Tibial nerve (tissue), 4 donors: ENCODE measurements at regions not wholly inside any gene's neighbourhood (a gene's known extent, or its start where the extent isn't known, plus 50 kb on each side); places are given as distances from the start of the nearest gene placed in this dataset.

Experiments
- CTCF ChIP-seq, 5 experiments: fragments of 200-600 bp in 3 of 5; fragments of 450-650 bp in 2 of 5; sonication (generic) in 3 of 5; IDR thresholded peaks; one replicate each; pipeline ENCODE4 v1.5.1; 2016 to 2019; ENCODE audit warnings: antibody characterized with exemption in 5 of 5, mild to moderate bottlenecking in 3 of 5, moderate library complexity in 2 of 5
- EP300 ChIP-seq, 2 donors: sonication (generic); formaldehyde crosslinking; IDR thresholded peaks; one replicate each; pipeline ENCODE4 v1.6.1; 2017; ENCODE audit warnings: antibody characterized with exemption in 2 of 2, mild to moderate bottlenecking in 1 of 2
- POLR2A ChIP-seq, 2 donors: fragments of 450-650 bp; IDR thresholded peaks; one replicate each; pipeline ENCODE4 v1.6.1; 2017; ENCODE audit warnings: antibody characterized with exemption in 2 of 2, mild to moderate bottlenecking in 2 of 2, moderate library complexity in 2 of 2

DNA sequence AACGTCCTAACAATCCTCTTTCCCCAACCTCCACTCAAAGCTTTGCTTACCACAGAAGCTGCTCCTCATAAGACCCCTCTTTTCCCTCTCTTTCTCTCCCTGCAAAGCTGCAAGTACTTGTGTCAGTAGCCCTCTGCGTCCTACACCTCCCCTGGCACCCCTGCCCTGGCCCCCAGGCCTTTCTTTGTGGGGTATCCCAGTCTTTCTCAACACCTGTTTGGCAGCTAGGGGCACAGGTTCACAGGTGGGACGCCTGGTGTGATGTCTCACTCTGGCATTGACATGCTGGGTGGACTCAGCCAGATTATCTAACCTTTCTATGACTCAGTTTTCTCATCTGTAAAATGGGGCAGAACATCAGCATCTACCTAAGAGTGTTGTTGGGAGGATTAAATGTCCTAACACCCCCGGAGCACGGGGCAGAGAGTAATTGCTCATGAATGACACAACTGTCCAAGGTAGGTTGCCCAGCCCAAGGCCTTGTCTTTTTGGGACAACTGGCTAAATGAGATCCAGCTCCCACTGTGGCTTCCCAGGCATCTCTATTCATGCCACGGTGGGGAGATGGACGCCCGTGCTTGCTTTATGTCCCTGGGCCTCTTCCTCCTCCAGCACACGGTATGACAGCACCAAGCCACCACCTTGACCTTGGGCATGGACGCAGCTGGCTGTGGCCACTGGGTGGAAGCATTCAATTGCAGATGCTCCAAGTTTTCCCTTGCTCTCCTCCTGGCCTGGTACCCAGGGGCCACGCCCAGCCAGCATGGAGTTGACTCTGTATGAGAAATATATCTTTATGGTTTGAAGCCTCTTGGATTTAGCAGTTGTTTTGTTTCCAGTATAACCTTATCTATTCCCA is 190.4 kb downstream of the RGS3 start:
- TF ChIP-seq CTCF (IDR thresholded peaks at IDR 0.05) (no peak), EP300 (IDR thresholded peaks at IDR 0.05) (no peak), POLR2A (IDR thresholded peaks at IDR 0.05) (no peak)
